ENCODE measurements at regions not wholly inside any gene's neighbourhood (a gene's known extent, or its start where the extent isn't known, plus 50 kb on each side); places are given as distances from the start of the nearest gene placed in this dataset.

DNA sequence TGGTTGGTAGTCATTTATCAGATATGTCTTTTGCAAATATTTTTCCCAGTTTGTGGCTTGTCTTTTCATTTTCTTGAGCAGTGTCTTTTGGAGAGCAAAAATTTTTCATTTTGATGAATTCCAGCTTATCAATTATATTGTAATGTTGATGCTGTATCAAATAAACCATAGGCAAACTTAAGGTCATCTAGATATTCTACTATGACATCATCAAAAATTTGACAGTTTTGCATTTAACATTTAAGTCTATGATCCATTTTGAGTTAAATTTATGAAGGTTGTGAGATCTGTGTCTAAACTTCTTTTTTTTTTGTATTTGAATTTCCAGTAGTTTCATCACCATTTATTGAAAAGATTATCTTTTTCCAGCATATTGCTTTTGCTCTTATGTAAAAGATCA lies 505.5 kb upstream of the COX7C start:
- no peak overlapping the region for H3K4me3 ChIP-seq (ENCODE audit: low read depth, low read length)
- in situ Hi-C loops (cut with HindIII; ENCODE audit: low sequenced_read_pairs): no loop called here
- no peak for TF ChIP-seq CTCF (IDR thresholded peaks at IDR 0.05; ENCODE audit: low read depth, low read length, missing control alignments)
- DNase-seq (ENCODE audit: low read depth): no peak

GRCh38 chr5:86115164-86115563 lies 502.6 kb upstream of the COX7C start:
- TF ChIP-seq CTCF (IDR thresholded peaks at IDR 0.05; ENCODE audit: low read depth, low read length, missing control alignments): no peak
- no peak overlapping the region for H3K4me3 ChIP-seq (ENCODE audit: low read depth, low read length)
- no peak for DNase-seq (ENCODE audit: low read depth)
- in situ Hi-C loops (cut with HindIII; ENCODE audit: low sequenced_read_pairs): no loop called here

DNA sequence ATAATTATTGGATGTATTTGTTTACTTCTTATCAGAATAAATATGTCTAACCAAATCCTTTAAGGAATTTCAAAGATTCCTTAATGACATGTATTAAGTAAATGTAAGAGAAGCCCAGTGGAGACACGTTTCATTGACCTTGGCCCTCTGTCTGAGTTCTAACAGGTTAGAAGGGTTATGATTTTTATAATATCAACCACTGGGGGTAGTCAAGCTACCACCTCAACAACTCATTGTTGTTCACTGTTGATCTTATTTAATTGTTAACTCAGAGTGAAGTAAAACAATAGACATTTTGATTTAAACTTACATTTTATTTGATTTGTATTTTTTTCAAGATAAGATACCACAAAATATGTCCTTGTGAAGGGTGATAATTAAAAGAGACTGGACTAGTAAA lies 499.2 kb upstream of the COX7C start:
- in situ Hi-C loops (cut with HindIII; ENCODE audit: low sequenced_read_pairs): no loop called here
- TF ChIP-seq CTCF (IDR thresholded peaks at IDR 0.05; ENCODE audit: low read depth, low read length, missing control alignments): no peak
- no peak for DNase-seq (ENCODE audit: low read depth)
- no peak overlapping the region for H3K4me3 ChIP-seq (ENCODE audit: low read depth, low read length)

GRCh38 chr5:86124333-86124732 lies 493.4 kb upstream of the COX7C start:
- H3K4me3 ChIP-seq (ENCODE audit: low read depth, low read length): no peak overlapping the region
- TF ChIP-seq CTCF (IDR thresholded peaks at IDR 0.05; ENCODE audit: low read depth, low read length, missing control alignments): no peak
- no peak for DNase-seq (ENCODE audit: low read depth)
- in situ Hi-C loops (cut with HindIII; ENCODE audit: low sequenced_read_pairs): no loop called here

- H3K4me3 ChIP-seq (ENCODE audit: low read depth, low read length): no peak overlapping the region
- TF ChIP-seq CTCF (IDR thresholded peaks at IDR 0.05; ENCODE audit: low read depth, low read length, missing control alignments): no peak
- in situ Hi-C loops (cut with HindIII; ENCODE audit: low sequenced_read_pairs): no loop called here
- no peak for DNase-seq (ENCODE audit: low read depth)
These were observed 491.8 kb upstream of the COX7C start for GRCh38 chr5:86125731-86126601.

- no peak overlapping the region for H3K4me3 ChIP-seq (ENCODE audit: low read depth, low read length)
- no peak for DNase-seq (ENCODE audit: low read depth)
- in situ Hi-C loops (cut with HindIII; ENCODE audit: low sequenced_read_pairs): no loop called here
- no peak for TF ChIP-seq CTCF (IDR thresholded peaks at IDR 0.05; ENCODE audit: low read depth, low read length, missing control alignments)
These were observed 490.0 kb upstream of the COX7C start for GRCh38 chr5:86127696-86128095.
